Mesendoderm (in vitro differentiated cells): ENCODE measurements at regions not wholly inside any gene's neighbourhood (a gene's known extent, or its start where the extent isn't known, plus 50 kb on each side); places are given as distances from the start of the nearest gene placed in this dataset.

ENCODE experiments used
- DNase-seq: peaks from one replicate; pipeline ENCODE4 v3.0.0; 2013
- H2AK5ac ChIP-seq: 2 replicates; pipeline ENCODE4 v1.6.1; 2013; ENCODE audit warnings: low read length, inconsistent platforms
- H2BK120ac ChIP-seq: 2 replicates; pipeline ENCODE4 v1.6.1; 2013; ENCODE audit warnings: low read depth, mild to moderate bottlenecking, low read length, moderate library complexity, mixed read lengths
- H2BK15ac ChIP-seq: replicated peaks from 2 replicates; pipeline ENCODE4 v1.6.1; 2013; ENCODE audit warnings: low read depth, mild to moderate bottlenecking, moderate library complexity
- H2BK5ac ChIP-seq: 2 replicates; pipeline ENCODE4 v1.6.1; 2013; ENCODE audit warnings: low read length, inconsistent platforms
- H3K18ac ChIP-seq: 2 replicates; pipeline ENCODE4 v1.6.1; 2013; ENCODE audit warnings: mild to moderate bottlenecking, low read length, mixed read lengths
- H3K23ac ChIP-seq: one replicate; pipeline ENCODE4 v1.6.1; 2013; ENCODE audit warnings: low read length
- H3K27ac ChIP-seq: 2 replicates; pipeline ENCODE4 v1.5.1; 2013; ENCODE audit warnings: low read depth, mild to moderate bottlenecking, inconsistent platforms, low read length, moderate library complexity
- H3K27me3 ChIP-seq: 2 replicates; pipeline ENCODE4 v1.6.1; 2013; ENCODE audit warnings: low read length, control low read depth, mild to moderate bottlenecking, inconsistent platforms; ENCODE audit not compliant: insufficient read depth, poor library complexity
- H3K36me3 ChIP-seq: 2 replicates; pipeline ENCODE4 v1.6.1; 2013; ENCODE audit warnings: low read length, inconsistent platforms; ENCODE audit not compliant: control insufficient read depth, insufficient read depth
- H3K4ac ChIP-seq: one replicate; pipeline ENCODE4 v1.6.1; 2013; ENCODE audit warnings: low read depth, mild to moderate bottlenecking, low read length, moderate library complexity
- H3K4me1 ChIP-seq: 2 replicates; pipeline ENCODE4 v1.6.1; 2013; ENCODE audit warnings: low read depth, low read length, inconsistent platforms; ENCODE audit not compliant: control insufficient read depth
- H3K4me2 ChIP-seq: 2 replicates; pipeline ENCODE4 v1.6.1; 2013; ENCODE audit warnings: low read length
- H3K4me3 ChIP-seq: 2 replicates; pipeline ENCODE4 v1.5.1; 2013; ENCODE audit warnings: mild to moderate bottlenecking, low read length
- H3K56ac ChIP-seq: one replicate; pipeline ENCODE4 v1.6.1; 2013; ENCODE audit warnings: low read length
- H3K79me1 ChIP-seq: 2 replicates; pipeline ENCODE4 v1.6.1; 2013; ENCODE audit warnings: low read length, inconsistent platforms
- H3K79me2 ChIP-seq: 2 replicates; pipeline ENCODE4 v1.6.1; 2013; ENCODE audit warnings: mild to moderate bottlenecking, low read length; ENCODE audit not compliant: control insufficient read depth, insufficient read depth
- H3K9ac ChIP-seq: 2 replicates; pipeline ENCODE4 v1.6.1; 2013; ENCODE audit warnings: low read length, inconsistent platforms
- H4K5ac ChIP-seq: one replicate; pipeline ENCODE4 v1.6.1; 2013; ENCODE audit warnings: low read length
- H4K8ac ChIP-seq: one replicate; pipeline ENCODE4 v1.6.1; 2013; ENCODE audit warnings: low read depth, mild to moderate bottlenecking, control low read depth, low read length, moderate library complexity
- WGBS: extraction: QIAGEN DNeasy Blood & Tissue Kit; methylation state at CpG from one replicate; pipeline ENCODE4 v1.1.7; 2013; ENCODE audit warnings: low lambda C conversion rate, missing lambda C conversion rate; ENCODE audit not compliant: insufficient coverage; ENCODE audit errors: extremely low coverage; 5-methylcytosine and 5-hydroxymethylcytosine counted together

DNA sequence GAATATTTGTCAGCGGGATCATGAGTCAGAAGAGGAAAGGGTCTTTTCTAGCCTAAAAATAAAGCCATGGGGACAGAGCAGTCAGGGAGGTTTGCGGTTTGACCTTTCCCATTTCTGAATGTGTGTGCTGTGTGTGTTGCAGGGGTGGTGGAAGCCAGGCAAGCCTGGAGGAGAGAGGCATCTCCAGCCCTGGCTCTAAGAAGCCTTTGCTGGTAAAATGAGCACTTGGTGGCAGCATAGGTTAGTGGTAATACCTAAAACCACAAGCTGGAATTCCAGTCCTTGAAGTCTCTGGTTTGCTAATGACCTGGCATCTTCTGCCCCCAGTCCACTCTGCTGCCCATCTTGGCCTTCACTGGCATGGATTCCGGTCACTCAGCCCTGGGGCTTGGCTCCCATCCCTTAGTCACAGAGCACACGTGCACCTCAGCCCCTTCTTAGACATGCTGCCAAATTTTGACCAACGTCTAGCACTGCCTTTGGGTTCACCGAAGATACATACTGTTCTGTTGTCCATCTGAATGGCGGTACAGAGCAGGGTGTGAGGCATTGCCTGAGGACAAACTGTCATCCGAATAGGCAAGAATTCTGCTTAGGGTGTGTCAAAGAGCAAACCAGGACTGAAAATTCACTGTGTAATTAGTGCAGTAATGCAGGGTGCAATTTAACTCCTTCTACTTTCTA lies 52.7 kb downstream of the KCNA5 start:
- Histone ChIP-seq H4K8ac (no peak overlapping the region), H3K79me2 (no peaks in the 10 kb centered on the region), H3K4me3 (no peak overlapping the region), H2BK5ac (no peak overlapping the region), H3K27ac (no peak overlapping the region), H3K36me3 (no peaks in the 10 kb centered on the region), H3K18ac (no peak overlapping the region), H3K56ac (no peak overlapping the region), H2BK120ac (no peak overlapping the region), H3K23ac (no peak overlapping the region), H3K4me2 (no peak overlapping the region), H3K9ac (no peak overlapping the region), H2AK5ac (no peak overlapping the region), H3K4ac (no peak overlapping the region), H3K4me1 (peaks cover 4% of the 10 kb centered on the region), H3K27me3 (no peaks in the 10 kb centered on the region), H3K79me1 (no peaks in the 10 kb centered on the region), H2BK15ac (no peak overlapping the region), H4K5ac (no peak overlapping the region)
- WGBS = no CpG with 5 or more reads among the region's 8 CpGs
- peak; percentile 46 for DNase-seq

DNA sequence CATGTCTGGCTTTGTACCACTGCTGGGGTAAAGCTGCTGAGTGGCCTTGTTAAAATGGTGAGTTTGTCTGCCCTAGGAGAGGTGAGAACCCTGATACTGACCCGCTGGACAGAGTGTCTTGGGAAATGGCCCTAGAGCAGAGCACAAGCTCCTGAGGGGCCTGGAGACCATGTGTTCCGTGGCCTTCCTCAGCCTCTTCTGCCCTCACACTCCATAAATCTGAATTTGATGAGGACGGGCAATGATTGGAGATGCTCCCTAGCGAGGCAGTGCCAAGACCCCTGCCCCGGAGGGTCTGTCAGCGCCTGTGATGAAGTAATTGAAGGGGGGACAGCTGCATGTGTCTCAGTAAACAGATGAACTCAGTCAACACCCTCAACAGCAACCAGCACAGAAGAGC lies 54.1 kb downstream of the KCNA5 start:
- H3K23ac ChIP-seq = no peak overlapping the region

DNA sequence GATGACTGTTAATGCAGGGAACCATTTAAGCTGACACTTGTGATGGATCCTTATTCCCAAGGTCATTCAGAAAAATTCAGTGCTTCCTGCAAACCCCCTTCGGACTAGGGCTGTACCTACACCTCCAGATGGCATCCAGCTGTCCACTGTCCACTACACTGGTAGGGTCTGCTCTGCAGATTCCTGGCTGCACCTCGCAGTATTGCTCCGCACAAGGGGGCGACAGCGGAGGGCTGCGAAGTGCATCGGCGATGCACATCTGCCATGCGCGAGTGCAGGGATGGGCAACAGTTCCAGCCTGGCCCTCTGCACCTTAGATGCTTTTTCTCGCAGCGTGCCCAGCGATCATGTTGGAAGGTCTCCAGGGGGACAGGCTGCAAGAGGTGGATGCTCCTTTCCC lies 55.5 kb downstream of the KCNA5 start:
- Histone ChIP-seq H3K79me1 (no peaks in the 10 kb centered on the region), H4K5ac (no peak overlapping the region), H4K8ac (no peak overlapping the region), H2BK120ac (no peak overlapping the region), H2BK5ac (no peak overlapping the region), H3K79me2 (no peaks in the 10 kb centered on the region), H3K4ac (no peak overlapping the region), H2BK15ac (no peak overlapping the region), H3K4me3 (no peak overlapping the region), H3K23ac (no peak overlapping the region), H3K18ac (no peak overlapping the region), H3K4me1 (peaks cover 4% of the 10 kb centered on the region), H3K27me3 (no peaks in the 10 kb centered on the region), H3K56ac (no peak overlapping the region), H3K9ac (no peak overlapping the region), H3K36me3 (no peaks in the 10 kb centered on the region), H2AK5ac (no peak overlapping the region), H3K4me2 (no peak overlapping the region), H3K27ac (no peak overlapping the region)
- no CpG with 5 or more reads among the region's 13 CpGs for WGBS
- DNase-seq = no peak

More for the DNA sequence above, 54.1 kb downstream of the KCNA5 start:
- Histone ChIP-seq H3K27ac (no peak overlapping the region), H2BK5ac (no peak overlapping the region), H3K18ac (no peak overlapping the region), H3K4me1 (peaks cover 4% of the 10 kb centered on the region), H3K27me3 (no peaks in the 10 kb centered on the region), H3K9ac (no peak overlapping the region), H3K4me2 (no peak overlapping the region), H3K4ac (no peak overlapping the region), H2BK120ac (no peak overlapping the region), H3K56ac (no peak overlapping the region), H3K79me2 (no peaks in the 10 kb centered on the region), H2AK5ac (no peak overlapping the region), H2BK15ac (no peak overlapping the region), H3K79me1 (no peaks in the 10 kb centered on the region), H3K36me3 (no peaks in the 10 kb centered on the region), H4K5ac (no peak overlapping the region), H4K8ac (no peak overlapping the region), H3K4me3 (no peak overlapping the region)
- no CpG with 5 or more reads among the region's 6 CpGs for WGBS
- no peak for DNase-seq

DNA sequence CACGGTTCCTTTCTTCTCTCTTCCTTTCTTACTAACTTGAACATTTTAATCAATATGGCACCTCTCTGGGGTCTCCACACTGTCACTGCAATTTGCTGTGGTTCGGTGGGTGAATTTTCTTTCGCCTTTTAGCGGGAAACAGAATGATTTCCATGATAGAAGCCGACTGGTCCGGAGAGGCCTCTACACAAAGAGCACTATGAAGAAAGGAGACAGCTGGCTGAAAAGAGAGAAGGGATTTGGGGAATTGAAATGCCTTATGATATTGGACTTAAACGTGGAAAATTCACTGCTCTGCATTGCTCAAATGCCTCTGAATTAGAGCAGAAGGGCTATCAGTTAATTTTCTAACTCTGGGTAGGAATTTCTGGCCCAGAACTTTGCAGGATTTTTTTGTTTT lies 55.9 kb downstream of the KCNA5 start:
- no CpG with 5 or more reads among the region's 7 CpGs for WGBS
- Histone ChIP-seq H3K4me3 (no peak overlapping the region), H3K36me3 (no peaks in the 10 kb centered on the region)

DNA sequence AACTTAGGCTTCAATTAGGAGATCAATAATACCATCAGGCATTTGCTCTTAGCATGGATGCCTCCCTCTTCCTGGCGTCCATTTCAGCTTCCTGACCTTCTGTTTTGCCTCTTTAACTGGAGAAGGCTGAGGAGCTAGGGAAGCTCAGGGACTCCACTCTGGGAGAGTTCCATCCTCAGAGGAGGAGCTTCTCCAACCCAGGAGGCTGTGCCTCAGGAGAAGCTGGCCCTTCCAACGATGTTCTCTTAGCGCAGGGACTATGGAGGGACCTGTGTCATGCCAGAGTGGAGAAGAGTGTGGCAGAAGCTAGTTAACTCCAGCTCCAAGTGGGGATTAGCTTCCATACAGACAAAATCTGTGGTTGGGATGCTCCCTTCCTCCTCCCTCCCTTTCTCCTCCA lies 58.0 kb downstream of the KCNA5 start:
- H2BK15ac ChIP-seq = no peak overlapping the region
- no peak overlapping the region for H3K23ac ChIP-seq
- no peak overlapping the region for H2AK5ac ChIP-seq
- no peak overlapping the region for H3K4me3 ChIP-seq
- H3K4me1 ChIP-seq = no peaks in the 10 kb centered on the region
- no peak overlapping the region for H3K4ac ChIP-seq
- no peaks in the 10 kb centered on the region for H3K79me1 ChIP-seq
- no peaks in the 10 kb centered on the region for H3K79me2 ChIP-seq
- no CpG with 5 or more reads among the region's 3 CpGs for WGBS
- H2BK120ac ChIP-seq = no peak overlapping the region
- no peak overlapping the region for H3K4me2 ChIP-seq
- H3K18ac ChIP-seq = no peak overlapping the region
- H4K5ac ChIP-seq = no peak overlapping the region
- no peak overlapping the region for H3K27ac ChIP-seq
- H3K27me3 ChIP-seq = no peaks in the 10 kb centered on the region
- H2BK5ac ChIP-seq = no peak overlapping the region
- no peak for DNase-seq
- no peak overlapping the region for H3K56ac ChIP-seq
- no peaks in the 10 kb centered on the region for H3K36me3 ChIP-seq
- no peak overlapping the region for H3K9ac ChIP-seq
- no peak overlapping the region for H4K8ac ChIP-seq

More for the DNA sequence above, 55.9 kb downstream of the KCNA5 start:
- Histone ChIP-seq H3K27me3 (no peaks in the 10 kb centered on the region), H3K9ac (no peak overlapping the region), H3K79me2 (no peaks in the 10 kb centered on the region), H4K5ac (no peak overlapping the region), H2BK5ac (no peak overlapping the region), H3K27ac (no peak overlapping the region), H3K56ac (no peak overlapping the region), H3K4me1 (peaks cover 2% of the 10 kb centered on the region), H2BK120ac (no peak overlapping the region), H2BK15ac (no peak overlapping the region), H3K79me1 (no peaks in the 10 kb centered on the region), H3K18ac (no peak overlapping the region), H3K23ac (no peak overlapping the region), H2AK5ac (no peak overlapping the region), H3K4me2 (no peak overlapping the region), H4K8ac (no peak overlapping the region), H3K4ac (no peak overlapping the region)
- no peak for DNase-seq

DNA sequence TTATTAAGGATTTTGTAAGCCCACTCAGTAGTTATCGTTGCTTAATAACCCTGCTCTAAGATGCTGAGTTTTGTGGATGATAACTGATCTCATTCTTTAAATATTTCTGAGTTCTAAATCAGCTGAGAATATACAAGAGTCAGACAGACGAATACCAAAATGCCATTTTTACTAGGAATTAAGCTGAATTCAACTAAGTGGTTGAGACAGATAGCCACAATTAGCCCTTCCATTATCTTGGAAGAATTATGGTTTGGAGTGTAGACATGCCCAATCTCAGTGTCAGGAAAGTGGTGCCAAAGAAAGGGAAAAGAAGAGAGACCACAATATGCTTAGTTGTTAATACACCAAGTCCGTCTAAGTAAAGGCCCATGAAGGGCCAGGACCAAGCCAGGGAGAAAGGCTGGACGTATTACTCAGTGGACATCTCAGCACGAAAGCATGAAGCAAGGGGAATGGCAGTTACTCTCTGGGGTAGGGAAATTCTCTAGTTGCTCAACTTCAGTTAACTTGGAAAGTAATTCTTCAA lies 58.6 kb downstream of the KCNA5 start:
- no peak overlapping the region for H3K23ac ChIP-seq
- H4K5ac ChIP-seq = no peak overlapping the region
- no peak overlapping the region for H3K4ac ChIP-seq
- no peak overlapping the region for H3K4me2 ChIP-seq
- H3K27ac ChIP-seq = no peak overlapping the region
- no peak overlapping the region for H2AK5ac ChIP-seq
- DNase-seq = no peak
- H3K56ac ChIP-seq = no peak overlapping the region
- H2BK5ac ChIP-seq = no peak overlapping the region
- H3K79me2 ChIP-seq = no peaks in the 10 kb centered on the region
- no peak overlapping the region for H4K8ac ChIP-seq
- H3K18ac ChIP-seq = no peak overlapping the region
- no peak overlapping the region for H3K9ac ChIP-seq
- no peaks in the 10 kb centered on the region for H3K36me3 ChIP-seq
- no CpG with 5 or more reads among the region's 5 CpGs for WGBS
- H3K4me3 ChIP-seq = no peak overlapping the region
- H2BK120ac ChIP-seq = no peak overlapping the region
- no peak overlapping the region for H2BK15ac ChIP-seq
- no peaks in the 10 kb centered on the region for H3K4me1 ChIP-seq
- no peaks in the 10 kb centered on the region for H3K79me1 ChIP-seq
- H3K27me3 ChIP-seq = no peaks in the 10 kb centered on the region
